BE2C (cell line): ENCODE measurements at regions not wholly inside any gene's neighbourhood (a gene's known extent, or its start where the extent isn't known, plus 50 kb on each side); places are given as distances from the start of the nearest gene placed in this dataset.

Source experiments
- DNase-seq: peaks from one replicate; pipeline ENCODE4 v3.0.0-alpha.2; 2020
- H3K27me3 ChIP-seq: fragments of 250-450 bp; sonication (Bioruptor Pico); 2 replicates; pipeline ENCODE4 v1.5.1; 2020; ENCODE audit warnings: mild to moderate bottlenecking
- H3K36me3 ChIP-seq: fragments of 250-450 bp; sonication (Bioruptor Pico); 2 replicates; pipeline ENCODE4 v1.5.1; 2020; ENCODE audit warnings: mild to moderate bottlenecking
- H3K4me1 ChIP-seq: fragments of 250-450 bp; sonication (Bioruptor Pico); 2 replicates; pipeline ENCODE4 v1.5.1; 2020
- H3K4me3 ChIP-seq: 2 replicates; pipeline ENCODE4 v1.5.1; 2011; ENCODE audit warnings: low read depth, low read length
- H3K9me3 ChIP-seq: fragments of 250-450 bp; sonication (Bioruptor Pico); 2 replicates; pipeline ENCODE4 v1.5.1; 2020
- TF ChIP-seq, protein P1 (sequence below): IDR thresholded peaks from 2 replicates; pipeline ENCODE4 v1.5.1; 2012; ENCODE audit warnings: mild to moderate bottlenecking, low read depth, low read length

DNA sequence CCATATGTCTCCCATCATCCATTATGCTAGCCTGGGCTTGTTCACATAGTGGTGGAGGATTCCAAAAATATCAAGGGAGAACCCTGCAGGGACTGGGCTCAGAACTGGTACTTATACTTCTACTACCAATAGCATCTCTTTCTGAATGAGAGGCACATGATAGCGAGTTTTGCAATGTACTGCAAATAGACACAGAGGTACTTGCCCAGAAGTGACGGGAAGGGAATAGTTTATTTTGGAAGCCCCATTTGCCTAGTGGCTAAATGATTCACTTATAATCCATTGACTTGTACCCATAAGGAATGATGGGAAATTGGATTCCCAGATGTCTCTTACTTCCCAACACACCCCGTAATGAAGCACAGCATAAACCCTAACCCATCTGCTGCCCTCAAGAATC is 124.8 kb upstream of the ERCC4 start:
- TF ChIP-seq, protein P1, sequence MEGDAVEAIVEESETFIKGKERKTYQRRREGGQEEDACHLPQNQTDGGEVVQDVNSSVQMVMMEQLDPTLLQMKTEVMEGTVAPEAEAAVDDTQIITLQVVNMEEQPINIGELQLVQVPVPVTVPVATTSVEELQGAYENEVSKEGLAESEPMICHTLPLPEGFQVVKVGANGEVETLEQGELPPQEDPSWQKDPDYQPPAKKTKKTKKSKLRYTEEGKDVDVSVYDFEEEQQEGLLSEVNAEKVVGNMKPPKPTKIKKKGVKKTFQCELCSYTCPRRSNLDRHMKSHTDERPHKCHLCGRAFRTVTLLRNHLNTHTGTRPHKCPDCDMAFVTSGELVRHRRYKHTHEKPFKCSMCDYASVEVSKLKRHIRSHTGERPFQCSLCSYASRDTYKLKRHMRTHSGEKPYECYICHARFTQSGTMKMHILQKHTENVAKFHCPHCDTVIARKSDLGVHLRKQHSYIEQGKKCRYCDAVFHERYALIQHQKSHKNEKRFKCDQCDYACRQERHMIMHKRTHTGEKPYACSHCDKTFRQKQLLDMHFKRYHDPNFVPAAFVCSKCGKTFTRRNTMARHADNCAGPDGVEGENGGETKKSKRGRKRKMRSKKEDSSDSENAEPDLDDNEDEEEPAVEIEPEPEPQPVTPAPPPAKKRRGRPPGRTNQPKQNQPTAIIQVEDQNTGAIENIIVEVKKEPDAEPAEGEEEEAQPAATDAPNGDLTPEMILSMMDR: no peak
- Histone ChIP-seq H3K9me3 (no peaks in the 10 kb centered on the region), H3K4me3 (no peak overlapping the region), H3K27me3 (0 out of 2 replicates have a peak, but pooled peaks cover 3% of the 10 kb centered on the region), H3K4me1 (no peaks in the 10 kb centered on the region), H3K36me3 (no peaks in the 10 kb centered on the region)
- DNase-seq: no peak

- H3K4me1 ChIP-seq: no peaks in the 10 kb centered on the region
- TF ChIP-seq, protein P1: no peak
- DNase-seq: no peak
Measured at GRCh38 chr16:13797718-13798117, 122.2 kb upstream of the ERCC4 start.

GRCh38 chr16:13798211-13798610 is 121.7 kb upstream of the ERCC4 start:
- TF ChIP-seq, protein P1: no peak
- Histone ChIP-seq H3K27me3 (no peaks in the 10 kb centered on the region), H3K36me3 (no peaks in the 10 kb centered on the region), H3K9me3 (no peaks in the 10 kb centered on the region), H3K4me1 (no peaks in the 10 kb centered on the region), H3K4me3 (no peak overlapping the region)
- no peak for DNase-seq

More at GRCh38 chr16:13797718-13798117, 122.2 kb upstream of the ERCC4 start:
- Histone ChIP-seq H3K4me3 (no peak overlapping the region), H3K36me3 (no peaks in the 10 kb centered on the region), H3K9me3 (no peaks in the 10 kb centered on the region), H3K27me3 (0 out of 2 replicates have a peak, but pooled peaks cover 3% of the 10 kb centered on the region)

- TF ChIP-seq, protein P1: no peak
- no peaks in the 10 kb centered on the region for H3K4me1 ChIP-seq
- DNase-seq: no peak
- H3K9me3 ChIP-seq: no peaks in the 10 kb centered on the region
- H3K4me3 ChIP-seq: no peak overlapping the region
- no peaks in the 10 kb centered on the region for H3K36me3 ChIP-seq
- no peaks in the 10 kb centered on the region for H3K27me3 ChIP-seq
Measured at GRCh38 chr16:13803974-13804373, 116.0 kb upstream of the ERCC4 start.

- no peaks in the 10 kb centered on the region for H3K27me3 ChIP-seq
- DNase-seq: no peak
- H3K9me3 ChIP-seq: no peaks in the 10 kb centered on the region
- TF ChIP-seq, protein P1: no peak
- H3K4me3 ChIP-seq: no peak overlapping the region
- H3K4me1 ChIP-seq: no peaks in the 10 kb centered on the region
- H3K36me3 ChIP-seq: no peaks in the 10 kb centered on the region
Measured at GRCh38 chr16:13805951-13806350, 114.0 kb upstream of the ERCC4 start.

- no peaks in the 10 kb centered on the region for H3K27me3 ChIP-seq
- H3K4me1 ChIP-seq: no peaks in the 10 kb centered on the region
- H3K36me3 ChIP-seq: no peaks in the 10 kb centered on the region
- no peaks in the 10 kb centered on the region for H3K9me3 ChIP-seq
- TF ChIP-seq, protein P1: no peak
- DNase-seq: no peak
- H3K4me3 ChIP-seq: no peak overlapping the region
Measured at GRCh38 chr16:13806671-13807070, 113.3 kb upstream of the ERCC4 start.
